OCI-LY1 (cell line): ENCODE measurements at regions not wholly inside any gene's neighbourhood (a gene's known extent, or its start where the extent isn't known, plus 50 kb on each side); places are given as distances from the start of the nearest gene placed in this dataset.

Source experiments
- H2AFZ ChIP-seq: fragments of 200-600 bp; sonication (generic), shearing (Covaris generic); 2 replicates; pipeline ENCODE4 v1.6.0; 2014; ENCODE audit warnings: antibody characterized with exemption, mild to moderate bottlenecking, low read length
- H3F3A ChIP-seq: fragments of 200-600 bp; sonication (generic), shearing (Covaris generic); 2 replicates; pipeline ENCODE4 v1.6.0; 2014; ENCODE audit warnings: mild to moderate bottlenecking, antibody characterized with exemption, low read length, moderate library complexity; ENCODE audit not compliant: insufficient read depth
- H3K27ac ChIP-seq: fragments of 200-600 bp; sonication (generic); 2 replicates; pipeline ENCODE4 v1.5.1; 2014; ENCODE audit warnings: low read length, mixed run types, mild to moderate bottlenecking, low read depth; ENCODE audit not compliant: poor library complexity, severe bottlenecking
- H3K27me3 ChIP-seq: fragments of 200-600 bp; sonication (generic); 2 replicates; pipeline ENCODE4 v1.6.0; 2014; ENCODE audit warnings: antibody characterized with exemption, mild to moderate bottlenecking, low read length, moderate library complexity; ENCODE audit not compliant: insufficient read depth
- H3K36me3 ChIP-seq: fragments of 200-600 bp; sonication (generic); 2 replicates; pipeline ENCODE4 v1.6.1; 2014; ENCODE audit warnings: mild to moderate bottlenecking, antibody characterized with exemption, low read length, moderate library complexity, mixed read lengths; ENCODE audit not compliant: insufficient read depth
- H3K4me1 ChIP-seq: fragments of 200-600 bp; sonication (generic); 2 replicates; pipeline ENCODE4 v1.5.1; 2014; ENCODE audit warnings: mild to moderate bottlenecking, low read length, moderate library complexity; ENCODE audit not compliant: insufficient read depth, severe bottlenecking
- H3K4me2 ChIP-seq: fragments of 200-600 bp; sonication (generic), shearing (Covaris generic); 2 replicates; pipeline ENCODE4 v1.6.1; 2014; ENCODE audit warnings: low read length
- H3K4me3 ChIP-seq: fragments of 200-600 bp; sonication (generic); 2 replicates; pipeline ENCODE4 v1.5.1; 2014; ENCODE audit warnings: low read length, low read depth, mild to moderate bottlenecking, mixed read lengths; ENCODE audit not compliant: poor library complexity, severe bottlenecking
- H3K79me2 ChIP-seq: fragments of 200-600 bp; shearing (Covaris generic); 2 replicates; pipeline ENCODE4 v1.6.1; 2016; ENCODE audit warnings: mixed run types, low read length, mixed read lengths; ENCODE audit not compliant: insufficient read depth
- H3K9ac ChIP-seq: fragments of 200-600 bp; sonication (generic), shearing (Covaris generic); 2 replicates; pipeline ENCODE4 v1.6.1; 2014; ENCODE audit warnings: mild to moderate bottlenecking, low read length, mixed read lengths
- H3K9me2 ChIP-seq: fragments of 200-600 bp; sonication (generic), shearing (Covaris generic); 2 replicates; pipeline ENCODE4 v1.6.1; 2014; ENCODE audit warnings: low read depth, mild to moderate bottlenecking, low read length, mixed read lengths
- H3K9me3 ChIP-seq: fragments of 200-600 bp; shearing (Covaris generic); 2 replicates; pipeline ENCODE4 v1.6.1; 2014; ENCODE audit warnings: low read length, mixed read lengths
- H4K20me1 ChIP-seq: fragments of 200-600 bp; sonication (generic), shearing (Covaris generic); 2 replicates; pipeline ENCODE4 v1.6.0; 2016; ENCODE audit warnings: mild to moderate bottlenecking, low read length; ENCODE audit not compliant: insufficient read depth
- CTCF ChIP-seq: fragments of 200-600 bp; sonication (generic), shearing (Covaris generic); IDR thresholded peaks from 2 replicates; pipeline ENCODE4 v1.5.1; 2017; ENCODE audit warnings: mild to moderate bottlenecking, antibody characterized with exemption, low read length, moderate library complexity, mixed read lengths
- EZH2 ChIP-seq: fragments of 200-600 bp; sonication (generic), shearing (Covaris generic); IDR thresholded peaks from 2 replicates; pipeline ENCODE4 v1.8.0; 2017; ENCODE audit warnings: borderline replicate concordance, mixed run types, mild to moderate bottlenecking, antibody characterized with exemption, low read length, moderate library complexity, mixed read lengths

DNA sequence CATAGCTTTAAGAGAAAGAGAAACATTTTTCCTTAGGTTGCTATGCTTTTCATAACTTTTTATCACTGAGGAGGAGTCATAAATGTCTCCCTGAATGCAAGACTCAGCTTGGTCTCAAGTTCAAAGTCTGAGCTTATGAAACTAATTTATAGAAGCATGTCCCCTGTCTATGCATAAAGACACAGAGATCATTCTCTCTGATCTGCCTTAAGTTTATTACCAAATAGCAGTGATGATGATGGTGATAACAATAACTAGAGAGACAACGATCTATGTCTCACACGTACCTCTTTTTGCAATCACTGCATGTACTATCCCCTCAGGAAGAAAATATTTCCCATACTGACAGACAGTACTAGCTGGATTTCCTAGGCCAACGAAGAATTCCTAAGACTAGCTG, 266.4 kb upstream of the G2E3 start:
- no peaks in the 10 kb centered on the region for H3K36me3 ChIP-seq
- no peaks in the 10 kb centered on the region for H3K4me1 ChIP-seq
- no peaks in the 10 kb centered on the region for H3F3A ChIP-seq
- no peak for TF ChIP-seq CTCF
- TF ChIP-seq EZH2, result no peak
- no peaks in the 10 kb centered on the region for H3K9me3 ChIP-seq
- no peaks in the 10 kb centered on the region for H3K79me2 ChIP-seq
- H3K4me3 ChIP-seq, result no peak overlapping the region
- H3K9ac ChIP-seq, result no peak overlapping the region
- no peaks in the 10 kb centered on the region for H3K9me2 ChIP-seq
- no peak overlapping the region for H3K4me2 ChIP-seq
- H4K20me1 ChIP-seq, result no peaks in the 10 kb centered on the region
- no peak overlapping the region for H2AFZ ChIP-seq
- H3K27ac ChIP-seq, result no peak overlapping the region
- H3K27me3 ChIP-seq, result no peaks in the 10 kb centered on the region

GRCh38 chr14:30295980-30296379, 263.0 kb upstream of the G2E3 start:
- H3K27ac ChIP-seq, result no peak overlapping the region
- H3K27me3 ChIP-seq, result no peaks in the 10 kb centered on the region
- no peaks in the 10 kb centered on the region for H3K4me1 ChIP-seq
- H3K79me2 ChIP-seq, result no peaks in the 10 kb centered on the region
- no peaks in the 10 kb centered on the region for H4K20me1 ChIP-seq
- no peak overlapping the region for H3K9ac ChIP-seq
- no peaks in the 10 kb centered on the region for H3K9me3 ChIP-seq
- no peaks in the 10 kb centered on the region for H3K36me3 ChIP-seq
- no peak overlapping the region for H3K4me3 ChIP-seq
- no peaks in the 10 kb centered on the region for H3F3A ChIP-seq
- H3K9me2 ChIP-seq, result no peaks in the 10 kb centered on the region
- H2AFZ ChIP-seq, result no peak overlapping the region
- TF ChIP-seq CTCF (no peak), EZH2 (no peak)
- no peak overlapping the region for H3K4me2 ChIP-seq

GRCh38 chr14:30296931-30297405, 262.0 kb upstream of the G2E3 start:
- Histone ChIP-seq H3K4me3 (no peak overlapping the region), H3K79me2 (no peaks in the 10 kb centered on the region), H3K9ac (no peak overlapping the region), H3K9me3 (no peaks in the 10 kb centered on the region), H3K4me2 (no peak overlapping the region), H4K20me1 (no peaks in the 10 kb centered on the region), H3K27ac (no peak overlapping the region), H3F3A (no peaks in the 10 kb centered on the region), H3K27me3 (no peaks in the 10 kb centered on the region), H3K36me3 (no peaks in the 10 kb centered on the region), H3K9me2 (no peaks in the 10 kb centered on the region), H2AFZ (no peak overlapping the region), H3K4me1 (no peaks in the 10 kb centered on the region)
- TF ChIP-seq EZH2 (no peak), CTCF (no peak)
